HG03520 (cell line): ENCODE measurements at regions not wholly inside any gene's neighbourhood (a gene's known extent, or its start where the extent isn't known, plus 50 kb on each side); places are given as distances from the start of the nearest gene placed in this dataset.
A peak's percentile ranks its signal among the peaks of the same experiment; 100 is the strongest.

Experiments
- ATAC-seq: cut with Tn5 transposase; IDR thresholded peaks from one replicate; pipeline ENCODE4 v1.9.1; 2021; ENCODE audit warnings: mild to moderate bottlenecking, moderate library complexity; ENCODE audit not compliant: unreplicated experiment

DNA sequence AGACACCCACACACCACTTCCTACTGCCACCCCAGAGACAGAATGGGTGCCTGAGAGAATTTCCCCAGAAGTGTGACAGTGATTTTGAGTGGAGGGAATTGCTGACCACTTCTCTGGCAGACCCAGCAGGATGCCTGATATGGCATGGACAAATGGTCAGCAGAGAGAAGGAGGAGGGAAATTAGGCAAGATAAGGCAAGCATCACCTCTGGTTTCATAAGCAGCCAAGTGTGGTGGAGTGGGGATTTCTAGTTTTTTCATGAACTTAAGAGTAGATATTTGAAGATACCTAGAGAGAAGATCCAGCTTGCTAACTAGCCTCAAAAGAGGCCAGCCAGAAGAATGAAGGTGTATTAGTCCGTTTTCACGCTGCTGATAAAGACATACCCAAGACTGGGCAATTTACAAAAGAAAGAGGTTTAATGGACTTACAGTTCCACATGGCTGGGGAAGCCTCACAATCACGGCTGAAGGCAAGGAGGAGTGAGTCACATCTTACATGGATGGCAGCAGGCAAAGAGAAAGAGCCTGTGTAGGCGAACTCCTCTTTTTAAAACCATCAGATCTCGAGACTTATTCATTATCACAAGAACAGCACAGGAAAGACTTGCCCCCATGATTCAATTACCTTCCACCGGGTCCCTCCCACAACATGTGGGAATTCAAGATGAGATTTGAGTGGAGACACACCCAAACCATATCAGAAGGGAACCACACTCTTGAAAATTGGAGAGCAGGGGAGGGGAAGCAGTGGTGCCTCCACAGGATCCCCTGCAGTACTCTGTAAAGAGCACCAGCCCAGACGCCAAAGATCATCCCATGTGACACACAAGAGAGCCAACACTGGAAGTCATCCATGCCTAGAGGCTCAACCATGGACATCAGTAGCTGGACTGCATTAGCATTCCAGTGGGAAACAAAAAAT, 64.2 kb downstream of the RBM43 start:
- peak; percentile 71 for ATAC-seq

DNA sequence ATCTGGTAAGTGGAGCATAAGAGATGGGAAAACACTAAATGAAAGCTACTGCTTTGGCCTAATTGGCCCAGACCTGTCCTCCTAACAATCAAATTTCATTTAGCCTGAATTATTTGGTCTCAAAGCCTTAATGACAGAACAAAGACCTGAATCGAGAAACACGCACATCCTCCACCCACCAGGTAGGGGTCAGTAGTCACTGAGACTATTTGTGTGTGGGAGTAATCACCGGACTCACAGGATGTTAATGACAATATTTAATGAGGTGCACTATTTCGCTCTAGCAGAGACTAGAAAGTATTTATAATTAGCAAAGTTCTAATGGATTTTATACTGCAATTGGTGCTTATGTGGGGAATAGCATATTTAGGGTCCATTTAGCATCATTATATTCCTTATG, 68.1 kb downstream of the RBM43 start:
- no peak for ATAC-seq

DNA sequence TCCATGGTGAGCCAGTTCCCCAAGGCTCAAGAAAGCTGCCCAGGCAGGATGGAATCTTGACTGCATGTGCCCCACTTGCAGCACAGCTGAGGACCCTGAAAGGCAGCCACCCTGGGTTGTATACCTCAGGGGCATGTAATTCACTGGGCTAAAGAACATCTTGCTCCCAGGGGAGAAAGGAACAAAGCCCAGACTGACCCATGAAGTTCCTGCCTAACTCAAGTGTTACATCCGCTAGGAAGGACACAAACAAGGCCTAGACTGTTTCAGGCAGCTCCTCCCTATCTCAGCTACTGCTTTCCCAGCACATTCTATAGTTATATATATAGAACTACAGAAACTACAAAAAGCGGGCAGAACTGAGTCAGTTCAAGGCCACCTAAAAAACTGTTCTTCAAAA, 69.0 kb downstream of the RBM43 start:
- no peak for ATAC-seq

DNA sequence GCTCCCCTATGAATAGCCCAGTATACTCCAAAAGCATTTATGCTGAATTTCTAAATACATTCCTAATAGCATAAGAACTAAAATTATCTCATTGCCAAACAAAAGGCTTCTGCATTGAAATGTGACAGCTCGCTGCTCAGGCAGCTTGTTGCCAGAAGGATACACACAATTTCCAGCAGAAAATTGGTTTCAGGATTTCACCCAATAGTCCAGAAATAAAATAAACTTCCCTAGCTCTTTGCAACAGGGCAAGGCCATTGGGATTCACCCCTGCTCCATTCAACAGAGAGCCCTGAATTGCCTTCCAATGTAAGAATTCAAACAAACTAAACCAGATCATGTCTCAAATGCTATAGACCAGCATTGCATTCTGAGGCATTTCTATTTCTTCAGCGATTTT, 70.7 kb downstream of the RBM43 start:
- no peak for ATAC-seq

DNA sequence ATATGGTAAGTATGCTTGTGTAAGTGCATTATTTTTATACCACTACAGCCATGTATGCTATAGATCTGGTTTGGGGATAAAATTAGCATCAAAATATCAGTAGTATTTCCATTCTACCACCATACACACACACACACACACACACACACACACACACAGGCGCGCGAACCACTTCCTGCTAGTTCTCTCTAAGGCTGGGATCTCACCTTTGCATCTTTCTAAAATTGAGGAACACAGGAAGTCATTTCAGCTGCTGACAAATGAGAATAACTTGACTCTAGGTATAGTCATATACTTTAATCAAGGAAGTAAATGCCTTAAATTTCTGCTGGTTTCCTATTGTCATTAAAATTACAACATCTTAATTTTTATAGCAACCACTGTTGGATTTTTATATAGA, 72.5 kb downstream of the RBM43 start:
- no peak for ATAC-seq

DNA sequence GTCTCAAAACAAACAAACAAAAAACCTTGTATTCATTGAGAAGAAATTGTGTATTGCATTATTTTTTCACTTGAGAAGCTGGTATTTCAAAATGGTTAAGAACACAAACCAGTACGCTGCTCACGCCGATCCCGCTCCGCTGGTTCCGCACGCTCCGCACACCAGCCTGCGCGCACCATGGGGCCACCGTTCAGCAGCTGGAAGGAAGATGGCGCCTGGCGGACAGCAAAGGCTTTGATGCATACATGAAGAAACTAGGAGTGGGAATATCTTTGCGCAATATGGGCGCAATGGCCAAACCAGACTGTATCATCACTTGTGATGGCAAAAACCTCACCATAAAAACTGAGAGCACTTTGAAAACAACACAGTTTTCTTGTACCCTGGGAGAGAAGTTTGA, 75.7 kb downstream of the RBM43 start:
- no peak for ATAC-seq

DNA sequence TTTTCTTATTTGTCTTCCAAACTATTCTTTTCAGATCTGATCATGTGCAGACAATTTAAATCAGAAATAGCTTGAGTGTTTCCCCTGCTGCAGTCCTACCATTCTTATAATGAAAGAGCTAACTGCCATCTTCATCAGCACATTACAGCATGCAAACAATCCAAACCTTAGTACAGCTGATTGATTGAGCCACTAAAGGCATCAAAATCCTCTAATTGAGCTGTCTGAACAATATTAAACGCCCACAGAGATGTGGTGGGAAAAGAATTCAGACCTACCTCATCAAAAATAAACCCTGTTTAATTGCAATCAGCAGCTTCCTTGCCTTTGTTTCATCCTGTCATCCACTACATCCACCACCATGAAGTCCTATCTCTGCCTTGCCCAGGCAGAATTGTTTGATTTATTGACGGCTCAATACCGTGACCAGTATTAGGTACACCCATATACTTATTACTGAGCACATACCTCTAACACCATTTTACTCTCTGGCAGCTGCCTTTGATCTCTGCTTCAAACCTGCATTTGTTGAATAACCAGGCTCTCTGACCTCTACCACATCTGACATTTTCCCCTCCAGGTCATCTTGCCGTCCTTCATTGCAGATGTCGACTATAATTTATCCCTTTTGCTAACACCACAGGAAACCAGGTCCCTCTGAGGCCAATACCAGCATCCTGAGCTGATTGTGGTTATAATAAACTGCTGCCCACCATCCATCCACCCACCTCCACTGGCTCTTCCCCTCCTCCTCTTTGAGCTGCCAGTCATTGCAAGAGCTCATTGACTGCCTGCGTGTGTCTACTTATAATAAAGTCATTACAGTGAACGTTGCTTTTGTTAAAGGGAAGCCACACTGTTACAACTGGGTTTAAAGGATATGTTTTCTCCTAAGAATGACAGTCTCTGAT, 78.5 kb downstream of the RBM43 start:
- ATAC-seq: no peak

DNA sequence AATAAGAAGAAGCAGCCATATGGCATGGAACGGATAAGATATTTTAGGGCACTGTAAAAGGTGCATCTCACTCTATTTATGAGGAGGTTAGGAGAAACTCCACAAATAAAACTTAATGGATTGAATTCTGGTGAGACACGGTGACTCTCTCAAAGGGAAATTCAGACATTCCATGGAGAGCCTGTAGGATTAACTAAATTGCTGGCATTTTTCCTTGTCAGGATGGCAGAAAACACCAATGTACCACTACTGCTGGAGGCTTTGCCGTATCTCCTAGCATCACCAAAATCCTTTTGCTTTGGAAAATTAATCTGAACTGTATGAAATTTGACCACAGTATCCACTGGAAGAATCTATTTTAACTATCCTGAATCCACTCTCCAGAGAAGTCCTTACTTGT, 79.3 kb downstream of the RBM43 start:
- no peak for ATAC-seq

DNA sequence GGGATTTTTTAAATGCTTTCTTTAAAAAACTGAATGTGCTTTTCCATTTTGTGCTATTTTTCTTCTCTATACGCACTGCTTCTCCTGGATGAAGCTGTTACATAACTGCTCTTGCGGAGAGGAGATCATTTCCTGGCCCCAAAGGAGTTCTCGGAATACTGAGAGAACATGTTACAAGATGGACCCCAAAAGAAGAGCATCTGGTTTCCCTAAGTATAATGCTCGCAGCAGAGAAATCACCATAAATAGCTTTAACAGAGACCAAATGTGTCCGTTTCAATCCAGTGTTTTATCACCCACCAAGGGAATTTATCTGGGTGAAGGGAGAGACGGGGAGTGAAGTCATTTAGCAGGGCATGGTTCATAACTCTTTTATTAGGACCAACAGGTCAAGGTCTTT, 80.1 kb downstream of the RBM43 start:
- no peak for ATAC-seq

DNA sequence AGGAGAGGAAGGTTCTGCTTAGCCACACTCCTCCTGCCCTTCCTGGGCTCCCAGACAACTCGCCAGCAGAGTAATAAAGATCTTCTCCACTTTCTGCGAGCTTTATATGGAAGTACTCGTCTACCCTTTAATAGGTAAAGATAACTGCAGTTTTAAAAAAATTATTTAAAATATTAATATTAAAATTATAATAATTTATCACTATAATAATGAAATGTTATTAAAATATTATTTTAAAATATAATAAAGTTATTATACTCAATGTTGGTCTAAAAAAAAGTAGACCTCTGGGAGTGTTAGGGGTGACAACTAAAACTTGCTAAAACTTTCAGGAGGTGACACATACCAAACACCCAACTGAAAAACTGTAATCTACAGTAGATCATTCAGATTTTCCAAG, 81.5 kb downstream of the RBM43 start:
- ATAC-seq: no peak

DNA sequence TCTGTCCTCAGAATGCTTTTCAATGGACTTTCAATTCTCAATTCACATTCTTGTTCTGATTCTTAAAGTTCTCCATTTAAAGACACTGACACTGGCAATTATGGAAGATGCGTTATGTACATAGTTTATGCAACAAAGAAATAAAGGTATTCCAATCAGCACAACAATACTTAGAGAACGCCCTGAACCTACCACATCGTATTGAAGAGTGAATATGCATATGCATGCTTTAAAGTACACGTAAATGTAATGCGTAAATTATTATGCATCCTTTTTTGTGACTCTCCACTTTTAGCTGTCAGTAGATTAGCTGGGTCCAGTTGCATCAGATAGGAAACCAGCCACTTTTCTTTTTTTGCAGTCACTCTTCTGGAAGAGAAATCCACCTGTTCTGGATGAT, 83.5 kb downstream of the RBM43 start:
- ATAC-seq: no peak

DNA sequence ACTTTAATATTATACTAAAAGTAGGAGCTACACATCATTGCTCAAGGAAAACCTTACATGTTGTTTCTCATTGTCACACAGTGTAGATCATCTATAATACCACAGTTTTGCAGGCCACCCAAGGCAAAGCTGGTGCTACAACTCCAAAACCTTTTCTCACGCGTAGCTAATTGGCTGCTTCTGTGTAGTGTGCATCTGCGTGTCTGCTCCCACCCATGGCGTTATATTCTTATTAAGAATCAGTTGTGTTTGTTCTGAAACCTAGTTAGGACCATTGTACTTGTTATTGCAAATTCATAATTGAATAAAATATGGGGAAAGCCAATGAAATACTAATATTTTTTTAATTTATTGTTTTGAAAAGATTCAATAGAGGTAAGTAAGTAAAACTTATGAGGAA, 83.9 kb downstream of the RBM43 start:
- no peak for ATAC-seq

DNA sequence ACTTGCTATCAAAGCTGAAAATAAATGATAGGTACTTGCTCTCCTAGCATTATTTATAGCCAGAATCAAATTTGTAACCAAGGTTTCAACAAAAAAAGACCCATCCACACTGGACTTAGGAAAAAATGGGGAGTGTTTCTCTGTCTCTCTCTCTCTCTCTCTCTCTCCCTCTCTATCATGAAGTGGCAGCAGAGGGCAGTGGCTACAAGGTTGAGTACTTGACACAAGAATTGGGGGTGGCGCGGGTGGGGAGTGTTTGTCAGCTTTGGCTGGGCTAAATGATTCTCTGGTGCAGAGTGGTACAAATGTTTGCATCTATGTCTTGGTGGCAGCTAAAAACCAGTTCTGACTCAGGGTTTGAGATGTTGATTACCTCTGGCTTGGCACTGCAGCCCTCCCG, 85.0 kb downstream of the RBM43 start:
- ATAC-seq: no peak

DNA sequence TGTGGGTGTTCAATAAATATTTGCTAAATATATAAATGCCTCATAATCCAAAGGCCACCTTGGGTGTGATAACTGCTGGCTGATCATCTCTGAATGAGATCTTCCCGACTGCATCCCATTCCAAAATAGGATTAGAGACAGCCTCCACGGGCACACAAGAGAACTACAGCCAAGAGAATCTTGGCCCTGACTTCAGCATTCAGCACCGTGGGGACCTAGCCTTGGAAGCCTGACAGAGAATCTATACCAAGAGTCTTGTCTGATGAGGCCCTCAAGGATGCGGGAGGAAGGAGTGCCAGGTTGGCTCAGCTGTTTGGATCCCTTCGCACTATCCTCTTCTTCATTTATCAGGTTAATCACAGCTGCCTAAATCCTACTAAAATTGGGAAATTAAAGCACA, 85.8 kb downstream of the RBM43 start:
- ATAC-seq: no peak

DNA sequence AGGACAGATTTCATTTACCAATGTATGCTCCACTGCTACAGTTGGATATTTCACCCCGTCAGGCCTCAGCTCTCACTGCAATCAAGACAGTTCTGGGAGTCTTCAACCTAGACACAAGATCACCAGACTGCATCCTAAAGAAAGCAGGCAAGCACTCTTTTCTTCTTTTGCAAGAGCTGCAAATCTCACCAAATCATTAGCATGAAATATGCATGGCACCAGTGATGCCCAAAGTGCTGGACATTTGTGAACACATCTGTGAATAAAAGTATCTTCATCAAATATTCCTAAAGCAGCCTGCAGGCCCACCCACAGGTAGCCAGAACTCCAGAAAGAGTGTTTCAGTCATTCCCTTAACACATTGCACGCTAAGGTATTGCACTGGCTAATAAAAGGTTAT, 87.5 kb downstream of the RBM43 start:
- no peak for ATAC-seq

DNA sequence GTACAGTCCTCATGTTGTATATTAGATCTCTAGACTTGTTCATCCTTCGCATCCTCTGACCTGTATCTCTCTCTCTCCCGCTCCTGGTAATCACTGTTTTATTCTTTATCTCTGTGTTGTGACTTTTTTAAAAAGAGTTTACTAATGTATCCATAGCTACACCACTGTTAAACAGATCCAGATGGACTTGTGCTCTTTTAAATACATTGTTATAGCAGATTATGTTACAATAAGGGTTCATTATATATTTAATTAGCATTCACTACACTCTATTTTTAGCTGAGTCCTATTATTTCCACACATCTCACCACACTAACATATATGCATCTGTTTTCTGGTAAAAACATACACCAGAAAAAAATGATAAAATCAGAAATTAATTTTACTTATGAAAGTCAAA, 90.5 kb downstream of the RBM43 start:
- no peak for ATAC-seq

DNA sequence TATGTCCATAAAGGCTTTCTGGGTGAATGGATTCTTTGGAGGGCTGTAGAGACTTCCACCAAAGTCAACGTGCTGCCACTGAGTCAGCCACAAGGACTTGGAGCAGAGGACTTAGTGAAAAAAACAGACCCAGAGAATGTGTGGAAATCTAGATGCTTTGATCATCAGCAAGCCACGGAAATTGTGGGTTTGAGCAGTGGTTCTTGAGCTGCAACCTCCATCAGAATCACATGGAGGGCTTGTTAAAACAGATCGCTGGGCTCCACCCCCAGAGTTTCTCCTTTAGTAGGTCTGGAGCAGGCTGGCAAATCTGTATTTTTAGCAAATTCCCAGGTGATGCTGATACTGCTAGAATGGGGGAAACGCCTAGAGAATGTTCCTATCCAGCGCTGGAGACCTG, 95.3 kb downstream of the RBM43 start:
- no peak for ATAC-seq

DNA sequence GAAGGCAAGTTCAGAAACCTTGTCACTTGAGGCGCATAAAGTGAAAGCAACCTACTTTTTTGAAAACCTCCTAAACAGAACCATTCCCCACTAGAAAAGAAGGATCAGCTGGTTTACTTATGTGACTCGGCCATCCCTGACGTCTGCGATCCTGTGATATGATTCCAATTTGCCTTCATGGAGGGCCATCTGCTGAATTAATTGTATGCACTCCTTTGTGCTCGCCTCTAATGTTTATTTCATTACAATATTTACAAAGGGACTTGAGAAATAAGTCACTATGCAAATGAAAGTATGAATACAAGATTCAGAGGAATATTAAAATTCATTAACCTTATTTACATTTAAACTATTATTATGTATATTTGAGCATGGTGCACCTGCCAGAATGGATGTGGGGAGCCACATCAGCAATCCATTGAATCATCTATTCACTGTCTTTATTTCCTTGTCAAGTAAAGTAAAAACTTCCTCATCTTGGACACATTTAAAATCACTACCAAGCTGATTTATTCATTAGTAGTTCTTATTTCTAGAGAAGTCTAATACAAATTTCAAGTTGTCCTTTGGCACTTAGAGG, 96.5 kb downstream of the RBM43 start:
- no peak for ATAC-seq

DNA sequence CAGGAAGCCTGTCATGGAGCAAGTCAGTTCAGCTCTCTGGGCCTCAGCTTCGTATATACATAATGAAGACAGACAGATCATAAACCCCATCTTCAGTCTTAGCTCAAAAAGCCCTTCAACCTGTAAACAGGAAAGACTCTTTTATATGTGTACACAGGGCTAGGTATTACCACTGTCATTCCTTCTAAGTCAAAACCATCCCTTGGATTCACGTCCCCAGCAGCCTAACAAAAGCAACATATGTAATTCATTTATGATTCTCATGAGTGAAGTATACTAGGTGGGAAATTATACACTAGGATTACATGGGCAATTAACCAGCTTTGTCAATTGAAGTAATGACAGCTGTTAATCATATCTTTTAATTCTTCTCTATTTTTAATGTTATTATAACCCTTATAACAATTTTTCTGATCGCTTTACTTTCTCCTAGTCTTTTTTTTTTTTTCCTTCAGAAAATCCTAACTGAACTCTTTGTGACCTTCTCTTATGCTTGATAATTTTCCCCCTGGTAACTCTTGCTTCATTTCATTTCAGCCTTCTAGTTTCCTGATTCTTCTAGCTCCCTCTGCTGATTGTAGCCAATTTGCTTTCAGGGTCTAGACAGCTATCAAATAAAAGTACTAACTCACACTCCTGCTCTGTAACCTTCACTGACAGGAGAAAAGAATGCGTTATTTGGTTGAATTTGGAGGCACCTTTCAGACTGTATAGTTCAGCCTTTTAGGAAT, 99.7 kb downstream of the RBM43 start:
- ATAC-seq: no peak

DNA sequence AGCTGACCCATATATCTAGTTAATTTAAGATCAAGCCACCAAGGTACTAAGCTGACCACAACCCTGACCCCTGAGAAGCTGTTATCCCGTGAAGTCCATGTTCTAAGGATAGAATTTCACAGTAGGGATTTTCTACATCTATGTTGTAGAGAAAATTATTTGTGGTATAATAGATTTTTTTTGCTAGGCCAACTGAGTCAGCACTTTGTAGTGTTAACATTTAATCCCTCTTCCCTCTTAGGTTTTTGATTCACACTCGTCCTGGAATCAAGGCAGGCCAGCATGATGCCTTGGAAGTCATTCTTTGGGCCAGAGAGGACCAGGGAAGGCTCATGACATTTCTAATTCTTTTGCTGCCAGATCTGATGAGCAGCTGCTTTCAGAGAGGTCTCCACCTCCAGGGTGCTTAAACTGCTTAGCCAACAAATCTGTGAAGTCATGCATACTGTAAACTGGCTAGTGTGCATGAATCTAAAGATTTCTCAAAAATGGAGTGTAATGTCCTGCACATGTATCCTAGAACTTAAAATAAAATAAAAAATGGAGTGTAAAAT, 102.5 kb downstream of the RBM43 start:
- no peak for ATAC-seq
